Activated naive CD4-positive, alpha-beta T cell treated with anti-CD3 and anti-CD28 coated beads, Interleukin-2, amount 10 ng/mL, durations not matched to agents 7 days and 5 days (primary cell): ENCODE measurements at regions not wholly inside any gene's neighbourhood (a gene's known extent, or its start where the extent isn't known, plus 50 kb on each side); places are given as distances from the start of the nearest gene placed in this dataset.
"Not testable (repeated sequence)": the region's sequence is repeated elsewhere in the genome, so short reads cannot be mapped to it uniquely, and the experiment has no call there.

Experiments used
- CTCF ChIA-PET: fragments of 350-600 bp; sonication (Branson Sonifier 250); formaldehyde crosslinking; loops from one replicate; lab custom pipeline; 2021; ENCODE audit warnings: antibody characterized with exemption; lab: Charles Lee
- DNase-seq: peaks from one replicate; pipeline ENCODE4 v3.0.0-alpha.2; 2020
- H3K27ac Mint-ChIP-seq: one replicate; pipeline ENCODE4 v1.8.0; 2021; ENCODE audit warnings: mild to moderate bottlenecking, moderate library complexity, mixed read lengths
- H3K27me3 Mint-ChIP-seq: one replicate; pipeline ENCODE4 v1.8.0; 2021; ENCODE audit warnings: mild to moderate bottlenecking, mixed read lengths
- H3K36me3 Mint-ChIP-seq: one replicate; pipeline ENCODE4 v1.8.0; 2021; ENCODE audit warnings: mixed read lengths
- H3K4me1 Mint-ChIP-seq: one replicate; pipeline ENCODE4 v1.8.0; 2021; ENCODE audit warnings: mixed read lengths
- H3K4me3 Mint-ChIP-seq: one replicate; pipeline ENCODE4 v1.8.0; 2021; ENCODE audit warnings: mild to moderate bottlenecking, moderate library complexity, mixed read lengths
- H3K9me3 Mint-ChIP-seq: one replicate; pipeline ENCODE4 v1.8.0; 2021; ENCODE audit warnings: mixed read lengths

DNA sequence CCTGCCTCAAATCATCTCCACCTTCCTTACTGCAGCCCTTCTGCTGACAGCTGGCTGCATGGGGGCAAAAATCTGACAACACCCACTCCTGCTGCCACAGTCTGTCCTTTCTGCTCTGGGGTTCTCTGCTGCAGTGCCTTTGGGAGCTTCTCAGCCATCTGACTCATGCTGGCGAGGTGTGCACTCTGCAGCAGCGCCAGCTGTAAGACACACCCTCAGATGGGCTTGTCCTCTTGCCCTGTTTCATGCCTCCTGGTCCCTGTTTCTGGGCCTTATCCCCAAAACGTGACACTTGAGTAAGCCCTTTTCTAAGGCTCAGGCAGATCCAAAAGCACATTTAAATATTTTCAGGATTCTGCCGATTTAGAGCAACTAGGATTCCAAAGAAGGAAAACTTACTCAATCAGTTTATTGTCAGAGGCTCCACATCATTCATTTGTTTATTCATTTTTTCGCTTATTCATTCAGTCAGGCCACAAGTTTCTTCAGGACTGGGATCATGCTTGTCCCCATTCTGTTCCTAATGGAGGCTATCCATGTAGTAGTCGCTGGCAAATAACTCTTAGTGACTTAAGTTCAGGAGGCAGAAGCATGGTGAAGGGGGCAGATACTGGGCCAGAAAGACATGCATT, 60.2 kb downstream of the SMIM38 start:
- Mint-ChIP-seq H3K9me3 (no peaks in the 10 kb centered on the region), H3K4me3 (no peak overlapping the region), H3K27me3 (peaks cover 32% of the 10 kb centered on the region), H3K4me1 (no peaks in the 10 kb centered on the region), H3K36me3 (no peaks in the 10 kb centered on the region), H3K27ac (no peak overlapping the region)
- CTCF ChIA-PET = no interaction called here
- DNase-seq = no peak

DNA sequence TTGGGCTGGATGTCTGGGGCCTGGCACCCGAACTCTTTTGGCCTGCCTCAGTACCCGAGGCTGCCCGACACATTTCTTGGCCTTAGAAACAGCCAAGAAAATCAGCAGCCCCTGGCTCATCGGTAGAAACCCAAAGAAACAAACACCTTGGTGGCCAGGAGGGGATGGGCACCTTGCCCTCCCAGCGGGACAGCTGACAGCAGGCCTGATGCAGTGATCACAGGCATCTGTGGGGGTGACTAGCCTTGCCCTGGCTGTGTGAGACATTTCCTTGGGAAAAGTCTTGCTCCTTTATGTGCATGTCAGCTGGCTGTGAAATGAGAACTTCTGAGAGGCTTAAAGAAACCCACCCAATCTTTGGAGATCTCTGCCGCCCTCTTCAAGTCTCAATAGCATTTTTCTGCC, 60.9 kb downstream of the SMIM38 start:
- Mint-ChIP-seq H3K27me3 (peaks cover 32% of the 10 kb centered on the region), H3K27ac (no peak overlapping the region), H3K4me3 (no peak overlapping the region), H3K4me1 (no peaks in the 10 kb centered on the region), H3K9me3 (no peaks in the 10 kb centered on the region), H3K36me3 (no peaks in the 10 kb centered on the region)
- CTCF ChIA-PET = interaction anchor here (1.1 kb wide), 1 partner anchor 17 kb away, joined by 3 read pairs; no protein-coding TSS in a partner anchor
- no peak for DNase-seq

DNA sequence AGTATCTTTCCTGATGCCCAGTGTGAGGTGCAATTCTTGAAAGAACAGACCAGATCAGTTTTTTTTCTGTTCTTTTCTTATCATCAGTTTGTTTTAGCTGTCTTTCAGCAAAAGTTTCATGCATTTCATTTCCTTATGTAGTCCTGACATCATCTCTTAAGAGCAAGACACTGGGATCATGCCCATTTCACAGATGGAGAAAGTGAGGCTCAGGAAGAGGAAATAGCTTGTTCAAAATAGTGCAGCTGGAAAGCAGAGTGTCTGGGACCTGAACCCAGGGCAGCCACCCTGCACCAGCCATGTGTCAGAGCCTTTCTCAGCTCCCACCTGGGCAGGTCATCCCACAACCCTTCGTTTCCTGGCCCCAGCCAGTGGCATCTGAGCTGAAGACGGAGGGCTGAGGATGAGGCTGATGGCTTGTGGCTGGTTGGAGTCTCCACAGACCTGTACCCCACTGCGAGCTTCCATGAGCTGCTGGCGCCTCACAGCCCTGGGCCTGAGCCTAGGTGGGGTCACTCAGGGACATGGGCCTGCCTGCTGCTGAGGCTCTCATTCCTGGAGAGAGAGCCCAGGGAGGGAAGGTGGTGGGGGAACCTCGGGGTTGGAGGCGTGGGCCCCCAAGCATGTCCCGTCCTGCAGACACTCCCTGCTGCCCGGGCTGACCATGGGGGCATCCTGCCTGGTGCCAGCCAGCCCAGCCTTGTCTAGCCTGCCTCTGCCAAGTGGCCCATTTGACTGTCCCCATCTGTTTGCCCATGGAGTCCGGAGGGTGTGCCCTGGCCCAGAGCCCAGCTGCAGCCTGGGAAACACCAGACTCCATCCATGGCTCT, 61.8 kb downstream of the SMIM38 start:
- no peaks in the 10 kb centered on the region for H3K4me1 Mint-ChIP-seq

DNA sequence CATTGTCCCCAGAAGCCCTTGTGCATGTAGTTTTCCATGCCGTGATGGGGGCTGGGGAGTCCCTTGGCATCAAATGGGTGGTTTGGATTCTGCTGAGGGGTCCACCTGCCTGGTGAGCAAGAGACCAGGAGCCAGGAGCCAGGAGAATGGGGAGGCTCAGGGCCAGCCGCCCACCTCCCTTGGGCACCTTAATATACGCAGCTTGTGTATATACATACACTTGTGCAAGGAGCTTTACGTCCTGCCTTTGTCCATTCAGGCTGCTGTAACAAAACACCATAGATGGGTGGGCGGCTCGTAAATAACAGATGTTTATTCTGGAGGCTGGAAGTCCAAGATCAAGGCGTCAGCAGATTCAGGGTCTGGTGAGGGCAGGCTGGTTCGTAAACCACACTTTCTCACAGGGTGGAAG, 62.5 kb downstream of the SMIM38 start:
- no peak overlapping the region for H3K4me3 Mint-ChIP-seq
- H3K27ac Mint-ChIP-seq = no peak overlapping the region
- no peak for DNase-seq
- H3K9me3 Mint-ChIP-seq = no peaks in the 10 kb centered on the region
- peaks cover 22% of the 10 kb centered on the region for H3K27me3 Mint-ChIP-seq
- H3K36me3 Mint-ChIP-seq = no peaks in the 10 kb centered on the region
- H3K4me1 Mint-ChIP-seq = no peaks in the 10 kb centered on the region
- CTCF ChIA-PET = no interaction called here

More for the DNA sequence above, 61.8 kb downstream of the SMIM38 start:
- Mint-ChIP-seq H3K9me3 (no peaks in the 10 kb centered on the region), H3K36me3 (no peaks in the 10 kb centered on the region), H3K27ac (no peak overlapping the region), H3K27me3 (peaks cover 24% of the 10 kb centered on the region), H3K4me3 (no peak overlapping the region)
- DNase-seq = no peak
- CTCF ChIA-PET = interaction anchor here (1.1 kb wide), 1 partner anchor 16 kb away, joined by 3 read pairs; no protein-coding TSS in a partner anchor

DNA sequence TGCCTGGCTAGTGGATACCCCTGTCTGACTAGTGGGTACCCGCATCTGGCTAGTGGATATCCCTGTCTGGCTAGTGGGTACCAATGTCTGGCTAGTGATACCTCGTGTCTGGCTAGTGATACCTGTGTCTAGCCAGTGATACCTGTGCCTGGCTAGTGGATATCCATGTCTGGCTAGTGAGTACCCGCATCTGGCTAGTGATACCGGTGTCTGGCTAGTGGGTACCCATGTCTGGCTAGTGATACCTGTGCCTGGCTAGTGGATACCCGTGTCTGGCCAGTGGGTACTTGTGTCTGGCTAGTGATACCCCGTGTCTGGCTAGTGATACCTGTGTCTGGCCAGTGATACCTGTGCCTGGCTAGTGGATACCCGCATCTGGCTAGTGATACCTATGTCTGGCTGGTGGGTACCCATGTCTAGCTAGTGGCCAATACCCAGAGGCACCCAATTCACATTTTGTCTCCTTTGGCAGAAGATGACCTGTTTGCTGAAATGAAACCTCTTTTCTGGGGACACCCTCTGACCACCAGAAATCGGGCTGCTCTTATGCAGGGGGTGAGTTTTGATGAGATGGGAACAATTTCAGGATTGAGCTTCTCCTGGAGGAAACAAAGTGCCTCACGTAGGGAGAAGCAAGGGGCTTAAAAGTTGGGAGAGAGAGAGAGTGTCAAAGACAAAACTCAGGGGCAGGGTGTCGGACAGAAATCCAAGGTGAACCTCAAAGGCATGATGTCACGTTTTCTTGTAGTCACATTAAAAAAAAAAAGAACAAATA, 63.4 kb downstream of the SMIM38 start:
- H3K27ac Mint-ChIP-seq = no peak overlapping the region
- peaks cover 16% of the 10 kb centered on the region for H3K27me3 Mint-ChIP-seq
- H3K9me3 Mint-ChIP-seq = no peaks in the 10 kb centered on the region
- no peak for DNase-seq
- CTCF ChIA-PET = no interaction called here
- H3K36me3 Mint-ChIP-seq = no peaks in the 10 kb centered on the region
- H3K4me3 Mint-ChIP-seq = no peak overlapping the region
- H3K4me1 Mint-ChIP-seq = no peaks in the 10 kb centered on the region

DNA sequence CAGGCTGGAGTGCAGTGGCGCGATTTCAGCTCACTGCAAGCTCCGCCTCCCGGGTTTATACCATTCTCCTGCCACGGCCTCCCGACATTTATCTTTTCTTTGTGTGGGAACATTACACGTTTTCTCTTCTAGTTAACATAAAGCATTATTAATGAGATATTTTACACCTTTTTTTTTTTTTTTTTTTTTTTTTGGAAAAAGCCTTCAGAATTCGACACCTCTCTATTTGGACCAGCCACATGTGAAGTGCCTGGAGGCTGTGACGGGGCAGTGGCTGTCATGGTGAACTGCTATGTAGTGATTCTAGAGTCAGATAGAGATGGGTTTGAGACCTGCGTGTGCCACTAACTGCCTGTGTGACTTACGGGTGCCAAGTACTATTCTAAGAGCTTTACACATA, 64.3 kb downstream of the SMIM38 start:
- no peak for DNase-seq
- Mint-ChIP-seq H3K36me3 (no peaks in the 10 kb centered on the region), H3K4me1 (no peaks in the 10 kb centered on the region), H3K27me3 (peaks cover 15% of the 10 kb centered on the region), H3K9me3 (no peaks in the 10 kb centered on the region), H3K4me3 (no peak overlapping the region), H3K27ac (no peak overlapping the region)
- CTCF ChIA-PET = no interaction called here

- CTCF ChIA-PET = no interaction called here
- Mint-ChIP-seq H3K27me3 (peaks cover 16% of the 10 kb centered on the region), H3K36me3 (no peaks in the 10 kb centered on the region), H3K9me3 (no peaks in the 10 kb centered on the region), H3K4me3 (no peak overlapping the region), H3K27ac (no peak overlapping the region), H3K4me1 (no peaks in the 10 kb centered on the region)
- DNase-seq = no peak
Measured at GRCh38 chr11:69220561-69221051, 64.9 kb downstream of the SMIM38 start.

GRCh38 chr11:69221086-69221485, 65.4 kb downstream of the SMIM38 start:
- Mint-ChIP-seq H3K9me3 (no peaks in the 10 kb centered on the region), H3K4me3 (no peak overlapping the region), H3K4me1 (no peaks in the 10 kb centered on the region), H3K27ac (no peak overlapping the region), H3K36me3 (peaks cover 1% of the 10 kb centered on the region), H3K27me3 (peaks cover 20% of the 10 kb centered on the region)
- CTCF ChIA-PET = no interaction called here
- DNase-seq = no peak

GRCh38 chr11:69221636-69222035, 65.9 kb downstream of the SMIM38 start:
- H3K4me1 Mint-ChIP-seq, H3K36me3 Mint-ChIP-seq, CTCF ChIA-PET, H3K9me3 Mint-ChIP-seq, H3K27ac Mint-ChIP-seq, H3K4me3 Mint-ChIP-seq, DNase-seq: not testable (repeated sequence)
- H3K27me3 Mint-ChIP-seq = peaks cover 26% of the 10 kb centered on the region

DNA sequence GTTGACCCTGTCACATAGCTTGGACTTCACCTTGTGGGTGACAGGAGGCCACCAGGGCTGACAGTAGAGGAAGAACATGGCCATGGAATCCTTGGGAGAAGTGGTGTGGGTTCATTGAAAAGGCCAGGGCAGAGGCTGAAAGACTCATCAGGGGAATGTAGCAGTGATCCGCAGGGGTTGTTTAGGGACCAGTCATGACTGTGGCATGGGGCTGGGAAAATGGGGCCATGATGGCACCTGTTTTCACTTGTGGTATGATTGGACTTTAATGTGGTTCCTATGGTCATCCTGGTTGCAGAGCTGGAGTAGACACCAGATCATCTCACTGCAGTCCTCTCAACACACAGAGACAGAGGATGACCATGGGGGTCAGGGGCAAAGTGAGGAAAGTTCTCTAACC, 66.7 kb upstream of the MYEOV start:
- peaks cover 32% of the 10 kb centered on the region for H3K27me3 Mint-ChIP-seq
- H3K4me3 Mint-ChIP-seq = no peak overlapping the region
- no peak for DNase-seq
- H3K36me3 Mint-ChIP-seq = peaks cover 2% of the 10 kb centered on the region
- no peak overlapping the region for H3K27ac Mint-ChIP-seq
- H3K4me1 Mint-ChIP-seq = no peaks in the 10 kb centered on the region
- CTCF ChIA-PET = no interaction called here
- no peaks in the 10 kb centered on the region for H3K9me3 Mint-ChIP-seq

GRCh38 chr11:69229511-69229910, 64.4 kb upstream of the MYEOV start:
- peaks cover 32% of the 10 kb centered on the region for H3K27me3 Mint-ChIP-seq
- no peaks in the 10 kb centered on the region for H3K4me1 Mint-ChIP-seq
- no peak overlapping the region for H3K4me3 Mint-ChIP-seq
- H3K36me3 Mint-ChIP-seq = peaks cover 2% of the 10 kb centered on the region
- no peak for DNase-seq
- CTCF ChIA-PET = no interaction called here
- no peaks in the 10 kb centered on the region for H3K9me3 Mint-ChIP-seq
- no peak overlapping the region for H3K27ac Mint-ChIP-seq

DNA sequence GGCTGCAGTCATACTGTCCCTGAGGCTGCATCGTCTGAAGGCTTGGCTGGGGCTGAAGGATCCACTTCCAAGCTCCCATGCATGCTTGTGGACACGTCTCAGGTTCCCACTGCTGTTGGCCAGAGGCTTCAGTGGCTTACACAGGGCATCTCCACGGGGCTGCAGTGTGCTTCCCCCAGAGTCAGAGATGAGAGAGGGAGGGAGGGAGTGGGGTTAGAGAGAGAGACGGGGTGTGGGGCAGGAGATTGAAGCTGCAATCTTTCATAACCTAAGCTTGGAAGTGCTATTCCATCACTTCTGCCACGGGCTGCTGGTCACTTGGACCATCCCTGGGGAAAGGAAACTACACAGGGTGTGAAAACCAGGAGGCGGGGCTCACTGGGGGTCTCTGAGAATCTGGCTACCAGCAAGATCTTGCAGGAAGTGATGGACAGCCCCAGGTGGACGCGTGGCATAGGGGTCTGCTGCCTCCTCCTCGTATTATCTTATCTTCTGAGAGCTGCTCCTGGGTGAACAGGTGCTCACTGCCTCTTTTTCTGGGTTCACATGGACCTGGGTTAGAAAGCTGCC, 63.0 kb upstream of the MYEOV start:
- Mint-ChIP-seq H3K4me3 (no peak overlapping the region), H3K27me3 (peaks cover 33% of the 10 kb centered on the region), H3K4me1 (no peaks in the 10 kb centered on the region), H3K9me3 (no peaks in the 10 kb centered on the region), H3K27ac (no peak overlapping the region), H3K36me3 (peaks cover 2% of the 10 kb centered on the region)
- CTCF ChIA-PET = no interaction called here
- DNase-seq = no peak

DNA sequence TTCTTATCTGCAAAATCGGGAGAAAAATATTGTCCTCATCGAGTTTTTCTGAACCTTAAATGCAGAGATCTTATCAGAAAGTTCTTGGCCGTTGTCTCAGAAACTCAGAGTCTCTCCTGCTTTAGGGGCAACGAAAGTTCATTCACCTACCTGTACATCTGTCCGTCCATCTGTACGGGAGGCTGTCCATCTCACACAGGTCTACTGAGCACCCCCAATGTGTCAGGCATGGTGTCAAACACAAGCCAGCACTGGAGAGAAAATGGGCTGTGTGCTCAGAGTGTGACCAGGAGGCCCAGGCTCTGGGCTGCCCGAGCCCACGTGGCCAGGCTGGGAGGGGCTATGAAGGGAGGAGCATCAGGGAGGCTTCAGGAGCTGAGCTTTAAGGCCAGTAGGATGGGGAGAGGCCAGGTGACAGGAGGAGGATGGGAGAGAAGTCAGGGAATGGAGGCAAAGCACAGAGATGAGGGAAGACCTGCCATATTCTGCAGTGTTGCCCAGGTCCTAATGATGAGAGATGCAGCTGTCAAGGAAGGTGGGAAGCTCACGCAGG, 62.4 kb upstream of the MYEOV start:
- Mint-ChIP-seq H3K4me1 (no peaks in the 10 kb centered on the region), H3K4me3 (no peak overlapping the region), H3K27me3 (peaks cover 27% of the 10 kb centered on the region), H3K36me3 (no peaks in the 10 kb centered on the region), H3K27ac (no peak overlapping the region), H3K9me3 (no peaks in the 10 kb centered on the region)
- CTCF ChIA-PET = no interaction called here
- no peak for DNase-seq
